Activated T-helper 1 cell treated with Interleukin-2 at 50 U/mL for 16 hours (primary cell): ENCODE measurements at regions not wholly inside any gene's neighbourhood (a gene's known extent, or its start where the extent isn't known, plus 50 kb on each side); places are given as distances from the start of the nearest gene placed in this dataset.

ENCODE experiments used
- DNase-seq: peaks from one replicate; pipeline ENCODE4 v3.0.0-alpha.2; 2020; ENCODE audit warnings: low read depth

GRCh38 chr15:70277556-70277955 lies 179.8 kb upstream of the TLE3 start:
- no peak for DNase-seq

GRCh38 chr15:70276401-70276800 lies 178.7 kb upstream of the TLE3 start:
- no peak for DNase-seq

GRCh38 chr15:70275461-70276138 lies 177.9 kb upstream of the TLE3 start:
- no peak for DNase-seq

- no peak for DNase-seq
Observed at GRCh38 chr15:70274908-70275307, 177.2 kb upstream of the TLE3 start.

GRCh38 chr15:70274255-70274880 lies 176.7 kb upstream of the TLE3 start:
- no peak for DNase-seq

GRCh38 chr15:70273808-70274207 lies 176.1 kb upstream of the TLE3 start:
- no peak for DNase-seq

GRCh38 chr15:70272565-70273355 lies 175.0 kb upstream of the TLE3 start:
- no peak for DNase-seq

GRCh38 chr15:70271422-70272088 lies 173.8 kb upstream of the TLE3 start:
- no peak for DNase-seq

- no peak for DNase-seq
Observed at GRCh38 chr15:70270752-70271111, 173.0 kb upstream of the TLE3 start.

GRCh38 chr15:70269991-70270751 lies 172.5 kb upstream of the TLE3 start:
- DNase-seq = no peak

- no peak for DNase-seq
Observed at GRCh38 chr15:70269311-70269911, 171.7 kb upstream of the TLE3 start.

- no peak for DNase-seq
Observed at GRCh38 chr15:70268698-70269251, 171.1 kb upstream of the TLE3 start.

GRCh38 chr15:70267879-70268278 lies 170.2 kb upstream of the TLE3 start:
- DNase-seq = no peak

GRCh38 chr15:70267306-70267705 lies 169.6 kb upstream of the TLE3 start:
- DNase-seq = no peak

- no peak for DNase-seq
Observed at GRCh38 chr15:70266412-70267121, 168.8 kb upstream of the TLE3 start.

- DNase-seq = no peak
Observed at GRCh38 chr15:70265986-70266385, 168.3 kb upstream of the TLE3 start.

GRCh38 chr15:70265466-70265978 lies 167.8 kb upstream of the TLE3 start:
- no peak for DNase-seq

GRCh38 chr15:70264738-70265465 lies 167.2 kb upstream of the TLE3 start:
- no peak for DNase-seq

- DNase-seq = no peak
Observed at GRCh38 chr15:70264014-70264582, 166.4 kb upstream of the TLE3 start.
